ENCODE measurements at regions not wholly inside any gene's neighbourhood (a gene's known extent, or its start where the extent isn't known, plus 50 kb on each side); places are given as distances from the start of the nearest gene placed in this dataset.

DNA sequence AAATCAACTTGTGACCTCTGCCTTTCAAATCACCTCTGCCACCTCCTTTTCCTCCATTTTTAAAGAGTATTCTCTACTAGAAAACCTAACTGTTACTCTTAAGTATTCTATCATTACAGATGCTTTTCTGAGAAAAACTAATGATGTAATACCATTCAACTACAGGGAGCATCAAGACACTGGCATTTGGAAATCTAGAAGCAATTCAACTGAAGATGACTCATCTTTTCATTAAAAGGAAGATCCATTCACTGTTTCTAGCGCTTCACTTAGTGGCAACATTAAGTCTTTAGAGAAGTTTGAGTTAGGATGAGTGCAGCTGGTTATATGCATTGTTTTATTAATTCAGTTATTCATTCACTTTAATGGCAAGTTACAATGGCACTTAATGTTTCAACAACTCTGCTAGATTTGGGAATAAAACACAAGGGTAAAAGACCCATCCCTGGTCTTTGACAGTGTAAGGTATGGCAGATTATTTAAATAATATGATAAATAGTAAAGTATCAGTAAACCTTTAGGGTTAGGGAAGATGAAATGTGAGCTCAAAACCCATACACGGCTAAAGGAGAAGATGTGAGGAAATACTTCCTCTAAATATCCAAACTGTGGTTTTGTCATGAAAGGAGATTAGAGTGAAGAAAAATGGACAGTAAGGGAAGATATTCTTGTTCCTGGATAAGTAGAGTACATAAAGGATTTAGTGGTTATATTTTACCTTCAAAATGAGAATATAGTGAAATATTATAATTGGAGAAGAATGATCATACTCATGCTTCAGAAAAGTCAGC lies 61.7 kb downstream of the KCNJ2 start:
- TF ChIP-seq ZNF274 (IDR thresholded peaks at IDR 0.05; ENCODE audit: low read depth, low read length), result no peak
- H3K4me3 ChIP-seq (ENCODE audit: low read length), result no peak overlapping the region

DNA sequence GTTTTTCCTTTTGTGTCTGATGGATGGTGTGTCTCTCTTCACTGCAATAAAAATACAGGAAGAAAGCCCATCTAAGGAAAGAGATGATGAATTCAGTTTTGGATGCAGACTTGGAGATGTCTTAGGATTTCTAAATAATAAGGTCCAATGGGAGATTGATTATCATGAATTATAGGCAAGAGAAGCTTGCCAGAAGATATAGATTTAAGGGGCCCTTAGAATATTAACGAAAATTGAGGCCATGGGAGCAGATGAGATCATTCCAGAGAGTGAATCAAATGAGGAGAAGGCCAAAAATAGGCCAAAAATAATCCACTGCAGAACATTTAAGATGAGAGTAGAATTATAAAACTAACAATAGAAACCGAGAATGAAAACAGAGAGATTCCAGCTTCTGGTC lies 63.1 kb downstream of the KCNJ2 start:
- no peak overlapping the region for H3K4me3 ChIP-seq (ENCODE audit: low read length)
- TF ChIP-seq ZNF274 (IDR thresholded peaks at IDR 0.05; ENCODE audit: low read depth, low read length), result no peak

DNA sequence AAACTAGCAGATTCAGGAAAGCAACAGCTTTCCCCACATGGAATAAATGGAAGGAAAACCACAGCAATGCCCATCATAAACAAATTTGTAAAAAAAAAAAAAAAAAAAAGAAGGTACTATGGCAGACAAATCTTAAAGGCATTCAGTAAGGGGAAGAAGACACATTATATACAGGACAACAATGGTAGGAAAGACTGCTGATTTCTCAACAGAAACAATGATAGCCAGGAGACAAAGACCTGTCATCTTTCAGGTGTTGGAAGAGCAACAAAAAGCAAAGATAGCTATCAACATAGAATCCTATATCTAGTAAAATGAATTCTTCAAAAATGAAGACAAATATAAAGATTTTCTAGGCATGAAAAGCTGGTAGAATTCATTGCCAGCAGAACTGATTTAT lies 65.9 kb downstream of the KCNJ2 start:
- TF ChIP-seq ZNF274 (IDR thresholded peaks at IDR 0.05; ENCODE audit: low read depth, low read length), result no peak

DNA sequence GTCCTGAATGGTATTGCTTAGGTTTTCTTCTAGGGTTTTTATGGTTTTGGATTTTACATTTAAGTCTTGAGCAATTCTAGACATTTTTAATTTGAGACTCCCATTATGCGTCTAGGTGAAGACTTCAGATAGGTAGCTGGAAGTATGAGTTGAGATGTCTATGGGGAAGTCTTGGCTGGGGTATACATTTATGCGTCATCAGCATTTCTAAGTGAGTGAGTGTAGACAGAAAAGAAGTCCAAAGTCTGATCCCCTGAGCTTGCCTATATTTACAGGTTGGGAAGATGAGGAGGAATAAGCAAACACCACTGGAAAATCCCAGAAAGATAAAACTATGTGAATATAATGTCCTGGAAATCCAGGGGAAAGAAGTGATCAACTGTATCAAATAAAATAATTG lies 68.9 kb downstream of the KCNJ2 start:
- no peak overlapping the region for H3K4me3 ChIP-seq (ENCODE audit: low read length)
- TF ChIP-seq ZNF274 (IDR thresholded peaks at IDR 0.05; ENCODE audit: low read depth, low read length), result no peak

More for the DNA sequence above, 65.9 kb downstream of the KCNJ2 start:
- H3K4me3 ChIP-seq (ENCODE audit: low read length), result no peak overlapping the region

DNA sequence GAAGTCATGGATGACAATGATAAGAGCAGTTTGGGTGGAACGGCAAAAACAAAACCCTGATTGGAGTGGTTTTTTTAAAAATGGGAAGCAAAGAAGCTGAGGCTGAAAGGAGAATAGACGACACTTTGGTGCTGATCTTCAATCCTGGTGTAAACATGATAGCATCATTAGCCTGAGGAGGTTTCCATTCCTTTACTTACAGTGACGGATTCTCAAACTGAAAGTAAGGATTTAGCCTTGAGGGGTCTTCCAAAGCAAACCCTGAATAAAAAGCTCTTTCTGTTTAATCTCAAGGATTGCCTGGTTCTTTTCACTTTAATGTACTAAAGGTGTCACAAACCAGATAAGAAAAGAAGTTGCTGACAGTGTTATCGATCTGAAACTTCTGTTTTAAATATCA lies 69.3 kb downstream of the KCNJ2 start:
- TF ChIP-seq ZNF274 (IDR thresholded peaks at IDR 0.05; ENCODE audit: low read depth, low read length), result no peak
- no peak overlapping the region for H3K4me3 ChIP-seq (ENCODE audit: low read length)

DNA sequence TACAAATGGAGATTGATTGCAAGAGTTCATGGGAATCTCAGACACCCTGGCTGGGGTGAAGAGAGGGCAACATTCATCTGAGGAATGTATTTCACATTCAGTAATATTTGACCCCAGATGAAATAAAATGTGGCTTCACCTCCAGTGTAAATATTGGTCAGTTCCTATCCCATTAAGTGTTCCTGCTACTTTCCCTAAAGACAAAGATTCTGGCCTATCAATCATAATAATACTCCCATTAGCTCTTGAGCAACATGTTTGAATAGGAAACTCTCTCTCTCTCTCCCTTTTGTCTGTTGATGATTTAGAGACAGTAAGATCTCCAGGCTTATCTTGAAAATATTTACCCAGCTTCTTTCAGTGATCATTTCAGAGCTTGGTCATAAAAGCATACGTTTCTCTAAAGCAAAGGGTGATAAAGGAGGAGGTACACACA lies 70.1 kb downstream of the KCNJ2 start:
- TF ChIP-seq ZNF274 (IDR thresholded peaks at IDR 0.05; ENCODE audit: low read depth, low read length), result no peak

DNA sequence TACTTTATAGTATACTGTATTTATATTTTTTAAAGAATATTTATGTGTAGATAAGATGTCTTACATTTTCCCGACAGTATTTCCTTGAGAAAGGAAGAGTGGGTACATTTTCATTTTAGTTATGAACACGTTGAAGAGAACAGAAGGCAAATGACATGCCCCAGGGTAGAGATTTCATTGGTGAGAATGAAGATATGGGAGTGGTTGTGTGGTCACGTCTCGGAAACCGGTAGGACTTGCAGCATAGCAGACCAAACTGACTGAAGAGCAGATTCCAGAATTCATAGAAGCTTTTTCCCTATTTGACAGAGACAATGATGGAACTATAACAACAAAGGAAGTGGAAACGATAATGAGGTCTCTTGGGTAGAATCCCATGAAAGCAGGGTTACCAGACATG lies 71.7 kb downstream of the KCNJ2 start:
- TF ChIP-seq ZNF274 (IDR thresholded peaks at IDR 0.05; ENCODE audit: low read depth, low read length), result no peak

More for the DNA sequence above, 70.1 kb downstream of the KCNJ2 start:
- no peak overlapping the region for H3K4me3 ChIP-seq (ENCODE audit: low read length)

DNA sequence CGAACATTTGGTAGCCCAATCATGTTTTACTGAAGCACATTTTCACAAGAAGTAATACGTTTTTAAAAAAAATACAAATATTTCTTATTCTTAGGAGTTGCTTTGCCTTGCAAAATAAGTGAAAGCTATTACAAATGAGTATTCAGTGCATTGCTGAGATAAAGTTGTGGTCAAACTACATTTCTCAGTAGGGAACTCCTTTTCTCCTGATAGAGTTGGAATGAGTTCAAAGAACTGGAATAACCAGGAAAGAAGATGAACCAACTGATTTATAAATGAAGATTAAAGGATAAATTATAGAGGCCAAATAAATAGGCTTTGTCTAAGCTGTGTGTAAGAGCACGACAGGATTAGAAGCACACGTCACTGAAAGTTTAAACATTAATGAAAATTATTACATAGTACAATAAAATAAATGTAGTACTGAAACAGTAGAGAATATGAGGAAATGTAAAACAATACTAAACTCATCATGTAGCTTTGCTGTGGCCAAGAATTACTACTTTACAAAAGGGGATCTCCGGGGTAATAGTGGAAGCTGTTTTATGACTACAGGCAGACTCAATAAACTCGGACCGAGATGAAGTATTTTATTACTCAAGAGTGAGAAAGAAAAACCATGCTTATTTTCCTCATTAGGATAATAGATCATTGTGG lies 73.6 kb downstream of the KCNJ2 start:
- TF ChIP-seq ZNF274 (IDR thresholded peaks at IDR 0.05; ENCODE audit: low read depth, low read length), result no peak
- H3K4me3 ChIP-seq (ENCODE audit: low read length), result no peak overlapping the region

More for the DNA sequence above, 71.7 kb downstream of the KCNJ2 start:
- H3K4me3 ChIP-seq (ENCODE audit: low read length), result no peak overlapping the region

DNA sequence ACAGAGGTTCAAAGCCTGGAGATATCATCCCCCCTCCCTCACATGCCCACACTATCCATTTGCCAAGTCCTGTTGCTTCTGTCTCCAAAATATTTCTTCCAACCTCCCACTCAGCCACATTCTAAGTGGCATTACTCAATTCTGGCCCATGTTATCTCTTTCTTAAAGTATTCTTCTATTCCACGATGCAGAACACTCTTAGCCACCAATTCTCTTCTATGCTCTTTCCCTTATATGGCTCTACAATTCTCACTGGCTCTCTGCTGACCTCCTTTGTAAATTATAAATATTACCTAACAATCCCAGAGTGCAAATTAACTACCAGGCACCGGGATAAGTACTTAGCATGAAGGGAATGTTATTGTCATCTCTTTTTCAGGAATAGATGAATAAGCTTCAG lies 82.4 kb downstream of the KCNJ2 start:
- no peak overlapping the region for H3K4me3 ChIP-seq (ENCODE audit: low read length)
- TF ChIP-seq ZNF274 (IDR thresholded peaks at IDR 0.05; ENCODE audit: low read depth, low read length), result no peak

DNA sequence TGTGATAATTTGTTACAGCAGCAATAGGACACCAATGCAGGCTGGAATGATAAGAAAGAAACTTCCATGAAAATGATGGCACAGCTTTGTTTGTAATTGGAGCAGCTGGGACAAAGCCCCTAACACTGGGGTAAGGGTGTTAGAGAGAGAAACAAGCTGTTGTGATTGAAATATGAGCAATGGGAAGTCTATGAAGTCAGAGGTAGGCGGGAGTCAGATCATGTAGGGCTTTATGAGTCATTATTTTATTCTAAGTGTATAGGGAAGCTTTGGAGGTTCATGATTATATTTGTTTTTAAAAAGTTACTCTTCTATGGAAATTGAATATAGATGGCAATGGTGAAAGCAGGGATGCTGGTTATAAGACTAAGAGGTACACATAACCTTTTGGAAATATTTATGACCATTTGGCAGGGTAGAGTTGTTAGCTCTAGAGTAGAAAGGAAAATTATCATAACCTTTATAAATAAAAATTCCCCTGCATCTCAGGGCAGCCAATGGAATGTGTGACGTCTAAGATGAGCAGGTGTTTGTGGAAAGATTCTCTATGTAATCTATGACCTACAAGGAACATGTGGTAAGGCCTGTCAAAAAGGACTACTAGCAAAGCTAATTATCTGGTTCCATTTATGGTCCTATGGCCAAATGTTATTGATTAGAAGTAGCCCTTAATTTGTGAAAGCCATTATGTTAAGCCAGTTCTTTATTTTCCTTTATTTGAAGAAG lies 85.6 kb downstream of the KCNJ2 start:
- no peak overlapping the region for H3K4me3 ChIP-seq (ENCODE audit: low read length)
- no peak for TF ChIP-seq ZNF274 (IDR thresholded peaks at IDR 0.05; ENCODE audit: low read depth, low read length)

DNA sequence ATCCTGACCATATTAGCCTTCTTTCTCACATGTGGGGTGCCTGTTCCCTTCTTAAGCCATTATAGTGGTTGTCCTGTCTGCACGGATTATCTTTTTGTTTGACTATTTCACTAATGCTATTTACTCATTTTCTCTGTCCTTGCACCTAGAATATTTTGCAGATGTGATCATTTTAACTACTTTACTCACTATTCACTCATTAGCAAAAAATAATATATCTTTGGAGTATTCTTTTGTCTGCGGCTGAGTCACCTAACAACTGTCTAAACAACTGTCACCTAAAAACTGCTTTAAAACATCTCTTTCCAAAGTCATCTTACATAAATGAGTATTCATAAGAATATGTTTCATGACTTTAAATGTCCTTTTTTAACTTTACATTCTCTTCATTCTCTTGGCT lies 87.4 kb downstream of the KCNJ2 start:
- H3K4me3 ChIP-seq (ENCODE audit: low read length), result no peak overlapping the region
- TF ChIP-seq ZNF274 (IDR thresholded peaks at IDR 0.05; ENCODE audit: low read depth, low read length), result no peak

DNA sequence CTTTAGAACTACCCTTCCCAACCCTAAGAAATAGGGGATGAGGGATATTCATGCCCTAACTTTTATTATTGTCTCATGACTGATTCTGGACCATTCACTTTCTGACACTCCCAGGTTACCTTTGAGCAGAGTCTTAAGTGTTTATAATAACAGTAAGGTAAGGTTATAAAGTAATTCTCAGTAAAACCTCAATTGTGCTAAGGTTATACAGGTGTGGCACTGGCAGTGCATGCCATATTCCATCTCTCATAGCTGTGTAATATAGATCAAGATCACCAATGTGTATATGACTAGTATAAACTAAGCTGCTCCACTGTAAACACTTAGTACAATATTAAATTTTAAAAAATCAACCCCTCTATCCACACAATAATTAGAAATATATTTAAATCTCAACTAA lies 89.1 kb downstream of the KCNJ2 start:
- no peak for TF ChIP-seq ZNF274 (IDR thresholded peaks at IDR 0.05; ENCODE audit: low read depth, low read length)
- no peak overlapping the region for H3K4me3 ChIP-seq (ENCODE audit: low read length)

DNA sequence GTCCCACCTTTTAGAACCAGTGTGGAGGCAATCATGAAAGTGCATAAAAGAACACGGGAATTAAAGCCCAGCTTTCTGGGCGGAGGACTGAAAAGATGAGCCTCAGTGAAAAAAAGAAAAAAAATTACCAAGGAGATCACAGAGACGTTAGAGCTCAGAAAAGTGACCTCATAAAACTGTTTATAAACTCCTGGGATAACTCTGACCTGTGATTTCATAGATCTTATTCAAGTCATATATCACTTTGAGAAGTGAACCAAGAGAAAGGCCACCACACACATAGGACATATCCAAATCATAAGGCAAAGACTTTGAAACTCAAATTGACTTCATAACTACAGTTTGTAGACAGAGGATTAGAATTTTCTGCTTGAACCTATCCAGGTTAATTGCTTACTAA lies 90.1 kb downstream of the KCNJ2 start:
- TF ChIP-seq ZNF274 (IDR thresholded peaks at IDR 0.05; ENCODE audit: low read depth, low read length), result no peak
- no peak overlapping the region for H3K4me3 ChIP-seq (ENCODE audit: low read length)

DNA sequence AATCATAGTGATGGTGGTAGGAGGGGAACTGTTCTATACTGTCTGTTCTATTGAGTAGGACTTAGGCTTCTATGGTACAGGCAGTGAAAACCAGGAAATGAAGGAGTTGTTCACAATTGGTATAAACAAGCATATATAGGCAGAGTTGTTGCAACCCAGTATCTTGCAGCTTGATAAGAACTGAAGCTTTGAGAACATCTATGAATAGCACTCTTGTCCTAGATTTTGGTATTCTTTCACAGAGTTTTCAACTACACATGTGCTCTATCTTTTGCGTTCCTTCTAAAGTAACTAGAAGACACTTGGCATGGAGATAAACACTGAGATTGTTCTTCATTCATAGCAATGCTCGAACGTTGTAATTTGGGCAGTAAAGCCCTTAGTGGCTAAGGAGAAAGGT lies 91.8 kb downstream of the KCNJ2 start:
- H3K4me3 ChIP-seq (ENCODE audit: low read length), result no peak overlapping the region
- no peak for TF ChIP-seq ZNF274 (IDR thresholded peaks at IDR 0.05; ENCODE audit: low read depth, low read length)

DNA sequence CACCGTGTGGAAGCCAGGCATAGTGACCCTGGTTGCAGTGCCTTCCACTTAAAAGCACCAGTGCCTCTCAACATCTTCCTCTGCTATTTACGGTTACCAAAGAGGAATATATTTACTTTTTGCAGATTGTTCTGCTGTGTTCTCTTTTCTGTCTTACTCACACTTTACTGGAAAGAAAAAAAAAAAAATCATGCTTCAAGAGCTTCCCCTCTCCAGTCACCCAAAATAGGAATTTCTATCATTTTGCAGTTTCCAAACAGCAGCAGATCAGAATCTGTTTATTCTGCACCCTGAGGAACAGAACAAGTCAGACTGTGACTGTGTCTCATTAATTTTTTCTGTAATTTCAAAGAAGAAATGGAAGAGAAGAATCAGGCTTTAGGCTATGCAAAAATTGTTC lies 96.1 kb downstream of the KCNJ2 start:
- TF ChIP-seq ZNF274 (IDR thresholded peaks at IDR 0.05; ENCODE audit: low read depth, low read length), result no peak

More for the DNA sequence above, 96.1 kb downstream of the KCNJ2 start:
- no peak overlapping the region for H3K4me3 ChIP-seq (ENCODE audit: low read length)

Measured in GM08714 (cell line).